GM23338 (cell line): ENCODE measurements at regions not wholly inside any gene's neighbourhood (a gene's known extent, or its start where the extent isn't known, plus 50 kb on each side); places are given as distances from the start of the nearest gene placed in this dataset.

ENCODE experiments used
- ATAC-seq: fragments of 200-7000 bp; cut with Tn5 transposase; 3 replicates; pipeline ENCODE4 v1.9.1; 2020
- DNase-seq: peaks from one replicate; pipeline ENCODE4 v3.0.0-alpha.2; 2015; ENCODE audit warnings: low spot score
- H2AFZ ChIP-seq: fragments of 200-600 bp; sonication (generic); 2 replicates; pipeline ENCODE4 v1.8.0; 2016; ENCODE audit warnings: antibody characterized with exemption, mild to moderate bottlenecking, moderate library complexity
- H3F3A ChIP-seq: fragments of 200-600 bp; sonication (generic); replicated peaks from 2 replicates; pipeline ENCODE4 v1.8.0; 2017; ENCODE audit warnings: antibody characterized with exemption, mixed run types, low read depth
- H3K27ac ChIP-seq: fragments of 200-600 bp; sonication (generic); 2 replicates; pipeline ENCODE4 v1.6.1; 2016; ENCODE audit warnings: low read depth
- H3K27me3 ChIP-seq: fragments of 200-600 bp; sonication (generic); 2 replicates; pipeline ENCODE4 v1.8.0; 2016; ENCODE audit warnings: mild to moderate bottlenecking, mixed run types, moderate library complexity; ENCODE audit not compliant: insufficient read depth
- H3K36me3 ChIP-seq: fragments of 200-600 bp; sonication (generic); 2 replicates; pipeline ENCODE4 v1.8.0; 2016; ENCODE audit warnings: mild to moderate bottlenecking; ENCODE audit not compliant: insufficient read depth
- H3K4me1 ChIP-seq: fragments of 200-600 bp; sonication (generic); 2 replicates; pipeline ENCODE4 v1.8.0; 2016; ENCODE audit warnings: mild to moderate bottlenecking, moderate library complexity; ENCODE audit not compliant: insufficient read depth
- H3K4me2 ChIP-seq: fragments of 200-600 bp; sonication (generic); 2 replicates; pipeline ENCODE4 v1.7.1; 2017; ENCODE audit warnings: mixed run types
- H3K4me3 ChIP-seq: fragments of 200-600 bp; sonication (generic); 2 replicates; pipeline ENCODE4 v1.6.1; 2016; ENCODE audit warnings: mixed run types
- H3K79me2 ChIP-seq: fragments of 200-600 bp; sonication (generic); replicated peaks from 2 replicates; pipeline ENCODE4 v1.8.0; 2017; ENCODE audit warnings: mild to moderate bottlenecking; ENCODE audit not compliant: insufficient read depth
- H3K9me2 ChIP-seq: fragments of 200-600 bp; sonication (generic); 2 replicates; pipeline ENCODE4 v1.8.0; 2017; ENCODE audit not compliant: insufficient read depth
- H4K20me1 ChIP-seq: fragments of 200-600 bp; sonication (generic); replicated peaks from 2 replicates; pipeline ENCODE4 v1.8.0; 2017; ENCODE audit warnings: mild to moderate bottlenecking; ENCODE audit not compliant: insufficient read depth
- H3K27ac Mint-ChIP-seq: 2 replicates; pipeline ENCODE4 v1.8.0; 2020; ENCODE audit warnings: inconsistent platforms, mild to moderate bottlenecking, moderate library complexity, mixed read lengths
- H3K27me3 Mint-ChIP-seq: 3 replicates; pipeline ENCODE4 v1.8.0; 2022; ENCODE audit warnings: low read depth, mild to moderate bottlenecking, moderate library complexity, mixed read lengths, inconsistent platforms; ENCODE audit not compliant: insufficient read depth, poor library complexity
- H3K36me3 Mint-ChIP-seq: 3 replicates; pipeline ENCODE4 v1.8.0; 2021; ENCODE audit warnings: low read depth, mild to moderate bottlenecking, inconsistent platforms, moderate library complexity, mixed read lengths
- H3K4me1 Mint-ChIP-seq: 3 replicates; pipeline ENCODE4 v1.8.0; 2020; ENCODE audit warnings: mild to moderate bottlenecking, inconsistent platforms, mixed read lengths
- H3K4me3 Mint-ChIP-seq: 3 replicates; pipeline ENCODE4 v1.8.0; 2021; ENCODE audit warnings: moderate library complexity, mild to moderate bottlenecking, inconsistent platforms, mixed read lengths
- H3K9me3 Mint-ChIP-seq: 3 replicates; pipeline ENCODE4 v1.8.0; 2020; ENCODE audit warnings: moderate library complexity, mild to moderate bottlenecking, inconsistent platforms, mixed read lengths
- CREB1 ChIP-seq: fragments of 250-450 bp; sonication (Bioruptor Pico); IDR thresholded peaks from 2 replicates; pipeline ENCODE4 v1.5.0; 2020; ENCODE audit warnings: low read depth, mild to moderate bottlenecking, moderate library complexity
- EZH2 ChIP-seq: fragments of 200-600 bp; sonication (generic); IDR thresholded peaks from one replicate; pipeline ENCODE4 v1.8.0; 2017; ENCODE audit warnings: antibody characterized with exemption, mild to moderate bottlenecking, low read depth; ENCODE audit not compliant: unreplicated experiment
- EZH2phosphoT487 ChIP-seq: fragments of 200-600 bp; sonication (generic); IDR thresholded peaks from one replicate; pipeline ENCODE4 v1.8.1; 2018; ENCODE audit warnings: antibody characterized with exemption; ENCODE audit not compliant: unreplicated experiment
- JUNB ChIP-seq: IDR thresholded peaks from one replicate; pipeline ENCODE4 v1.6.1; 2016; ENCODE audit warnings: antibody characterized with exemption; ENCODE audit not compliant: unreplicated experiment
- NANOG ChIP-seq: IDR thresholded peaks from 2 replicates; pipeline ENCODE4 v1.6.1; 2016; ENCODE audit warnings: antibody characterized with exemption, borderline replicate concordance
- POLR2AphosphoS5 ChIP-seq: IDR thresholded peaks from 2 replicates; pipeline ENCODE4 v1.6.1; 2016; ENCODE audit warnings: antibody characterized with exemption, low read depth
- STAT1 ChIP-seq: IDR thresholded peaks from one replicate; pipeline ENCODE4 v1.6.1; 2016; ENCODE audit warnings: antibody characterized with exemption; ENCODE audit not compliant: unreplicated experiment
- ZNF114 ChIP-seq: fragments of 250-450 bp; sonication (Bioruptor Pico); IDR thresholded peaks from 2 replicates; pipeline ENCODE4 v1.5.0; 2020; ENCODE audit warnings: mild to moderate bottlenecking, moderate library complexity
- ZNF331 ChIP-seq: fragments of 250-450 bp; sonication (Bioruptor Pico); IDR thresholded peaks from 2 replicates; pipeline ENCODE4 v1.5.0; 2020; ENCODE audit warnings: low read depth, mild to moderate bottlenecking, moderate library complexity
- TF ChIP-seq, protein P1 (sequence below): IDR thresholded peaks from one replicate; pipeline ENCODE4 v1.6.1; 2018; ENCODE audit warnings: antibody characterized with exemption; ENCODE audit not compliant: unreplicated experiment
- TF ChIP-seq, protein P2 (sequence below), 2 experiments: fragments of 200-600 bp in 1 of 2; sonication (generic) in 1 of 2; conservative IDR thresholded peaks; 2 replicates each; pipeline versions ENCODE4 v1.5.1 to v1.6.1; 2016 to 2017; ENCODE audit warnings: antibody characterized with exemption in 2 of 2, low read depth in 2 of 2, mild to moderate bottlenecking in 2 of 2, moderate library complexity in 1 of 2
- TF ChIP-seq, protein P3 (sequence below): fragments of 250-450 bp; sonication (Bioruptor Pico); IDR thresholded peaks from 2 replicates; pipeline ENCODE4 v1.5.0; 2020; ENCODE audit warnings: mild to moderate bottlenecking, moderate library complexity
- TF ChIP-seq, protein P4 (sequence below): IDR thresholded peaks from 2 replicates; pipeline ENCODE4 v1.6.1; 2016; ENCODE audit warnings: antibody characterized with exemption

DNA sequence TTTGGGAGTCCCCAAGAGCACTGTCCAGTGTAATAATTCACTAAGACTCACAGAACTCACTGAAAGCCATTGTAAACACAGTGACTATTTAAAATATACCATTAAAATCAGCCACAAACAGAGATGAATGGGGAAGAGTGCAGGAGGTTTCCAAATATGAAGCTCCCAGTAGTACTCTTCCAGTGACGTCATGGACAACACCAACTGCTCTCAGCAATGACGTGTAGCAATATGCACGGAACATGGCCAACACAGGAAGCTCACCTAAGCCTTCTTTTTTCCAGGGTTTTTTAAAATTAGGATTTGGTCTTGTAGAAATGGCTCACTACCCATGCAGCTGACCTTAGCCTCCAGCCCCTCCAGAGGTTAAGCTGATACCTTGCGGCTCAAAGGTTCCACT lies 1224.1 kb upstream of the CADM2 start:
- DNase-seq, result no peak
- H3K4me3 Mint-ChIP-seq, result no peak overlapping the region
- H3K4me3 ChIP-seq, result no peak overlapping the region

More for the DNA sequence above, 1224.1 kb upstream of the CADM2 start:
- Mint-ChIP-seq H3K36me3 (no peaks in the 10 kb centered on the region), H3K27me3 (no peaks in the 10 kb centered on the region), H3K4me1 (no peaks in the 10 kb centered on the region), H3K27ac (no peak overlapping the region), H3K9me3 (no peaks in the 10 kb centered on the region)
- H4K20me1 ChIP-seq, result no peaks in the 10 kb centered on the region
- 0 out of 2 replicates have a peak overlapping the region, but pooled peaks have one; percentile 12 for H2AFZ ChIP-seq
- no peak for ATAC-seq
- H3K27ac ChIP-seq, result no peak overlapping the region
- H3K27me3 ChIP-seq, result no peaks in the 10 kb centered on the region
- no peaks in the 10 kb centered on the region for H3F3A ChIP-seq
- no peaks in the 10 kb centered on the region for H3K4me1 ChIP-seq
- no peaks in the 10 kb centered on the region for H3K79me2 ChIP-seq
- H3K36me3 ChIP-seq, result no peaks in the 10 kb centered on the region
- no peak for TF ChIP-seq ZNF331 (CRISPR knock-in tag)
- TF ChIP-seq STAT1, result no peak
- TF ChIP-seq NANOG, result no peak
- TF ChIP-seq, protein P1, sequence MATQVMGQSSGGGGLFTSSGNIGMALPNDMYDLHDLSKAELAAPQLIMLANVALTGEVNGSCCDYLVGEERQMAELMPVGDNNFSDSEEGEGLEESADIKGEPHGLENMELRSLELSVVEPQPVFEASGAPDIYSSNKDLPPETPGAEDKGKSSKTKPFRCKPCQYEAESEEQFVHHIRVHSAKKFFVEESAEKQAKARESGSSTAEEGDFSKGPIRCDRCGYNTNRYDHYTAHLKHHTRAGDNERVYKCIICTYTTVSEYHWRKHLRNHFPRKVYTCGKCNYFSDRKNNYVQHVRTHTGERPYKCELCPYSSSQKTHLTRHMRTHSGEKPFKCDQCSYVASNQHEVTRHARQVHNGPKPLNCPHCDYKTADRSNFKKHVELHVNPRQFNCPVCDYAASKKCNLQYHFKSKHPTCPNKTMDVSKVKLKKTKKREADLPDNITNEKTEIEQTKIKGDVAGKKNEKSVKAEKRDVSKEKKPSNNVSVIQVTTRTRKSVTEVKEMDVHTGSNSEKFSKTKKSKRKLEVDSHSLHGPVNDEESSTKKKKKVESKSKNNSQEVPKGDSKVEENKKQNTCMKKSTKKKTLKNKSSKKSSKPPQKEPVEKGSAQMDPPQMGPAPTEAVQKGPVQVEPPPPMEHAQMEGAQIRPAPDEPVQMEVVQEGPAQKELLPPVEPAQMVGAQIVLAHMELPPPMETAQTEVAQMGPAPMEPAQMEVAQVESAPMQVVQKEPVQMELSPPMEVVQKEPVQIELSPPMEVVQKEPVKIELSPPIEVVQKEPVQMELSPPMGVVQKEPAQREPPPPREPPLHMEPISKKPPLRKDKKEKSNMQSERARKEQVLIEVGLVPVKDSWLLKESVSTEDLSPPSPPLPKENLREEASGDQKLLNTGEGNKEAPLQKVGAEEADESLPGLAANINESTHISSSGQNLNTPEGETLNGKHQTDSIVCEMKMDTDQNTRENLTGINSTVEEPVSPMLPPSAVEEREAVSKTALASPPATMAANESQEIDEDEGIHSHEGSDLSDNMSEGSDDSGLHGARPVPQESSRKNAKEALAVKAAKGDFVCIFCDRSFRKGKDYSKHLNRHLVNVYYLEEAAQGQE, result no peak
- no peak for TF ChIP-seq EZH2phosphoT487
- TF ChIP-seq POLR2AphosphoS5, result no peak
- no peak for TF ChIP-seq ZNF114 (CRISPR knock-in tag)
- TF ChIP-seq, protein P2, sequence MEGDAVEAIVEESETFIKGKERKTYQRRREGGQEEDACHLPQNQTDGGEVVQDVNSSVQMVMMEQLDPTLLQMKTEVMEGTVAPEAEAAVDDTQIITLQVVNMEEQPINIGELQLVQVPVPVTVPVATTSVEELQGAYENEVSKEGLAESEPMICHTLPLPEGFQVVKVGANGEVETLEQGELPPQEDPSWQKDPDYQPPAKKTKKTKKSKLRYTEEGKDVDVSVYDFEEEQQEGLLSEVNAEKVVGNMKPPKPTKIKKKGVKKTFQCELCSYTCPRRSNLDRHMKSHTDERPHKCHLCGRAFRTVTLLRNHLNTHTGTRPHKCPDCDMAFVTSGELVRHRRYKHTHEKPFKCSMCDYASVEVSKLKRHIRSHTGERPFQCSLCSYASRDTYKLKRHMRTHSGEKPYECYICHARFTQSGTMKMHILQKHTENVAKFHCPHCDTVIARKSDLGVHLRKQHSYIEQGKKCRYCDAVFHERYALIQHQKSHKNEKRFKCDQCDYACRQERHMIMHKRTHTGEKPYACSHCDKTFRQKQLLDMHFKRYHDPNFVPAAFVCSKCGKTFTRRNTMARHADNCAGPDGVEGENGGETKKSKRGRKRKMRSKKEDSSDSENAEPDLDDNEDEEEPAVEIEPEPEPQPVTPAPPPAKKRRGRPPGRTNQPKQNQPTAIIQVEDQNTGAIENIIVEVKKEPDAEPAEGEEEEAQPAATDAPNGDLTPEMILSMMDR (conservative IDR thresholded peaks at IDR 0.05; ENCODE audit: low read depth in 2 of 2), result no peak
- no peak for TF ChIP-seq CREB1
- TF ChIP-seq JUNB, result no peak
- TF ChIP-seq EZH2, result no peak
- TF ChIP-seq, protein P3, sequence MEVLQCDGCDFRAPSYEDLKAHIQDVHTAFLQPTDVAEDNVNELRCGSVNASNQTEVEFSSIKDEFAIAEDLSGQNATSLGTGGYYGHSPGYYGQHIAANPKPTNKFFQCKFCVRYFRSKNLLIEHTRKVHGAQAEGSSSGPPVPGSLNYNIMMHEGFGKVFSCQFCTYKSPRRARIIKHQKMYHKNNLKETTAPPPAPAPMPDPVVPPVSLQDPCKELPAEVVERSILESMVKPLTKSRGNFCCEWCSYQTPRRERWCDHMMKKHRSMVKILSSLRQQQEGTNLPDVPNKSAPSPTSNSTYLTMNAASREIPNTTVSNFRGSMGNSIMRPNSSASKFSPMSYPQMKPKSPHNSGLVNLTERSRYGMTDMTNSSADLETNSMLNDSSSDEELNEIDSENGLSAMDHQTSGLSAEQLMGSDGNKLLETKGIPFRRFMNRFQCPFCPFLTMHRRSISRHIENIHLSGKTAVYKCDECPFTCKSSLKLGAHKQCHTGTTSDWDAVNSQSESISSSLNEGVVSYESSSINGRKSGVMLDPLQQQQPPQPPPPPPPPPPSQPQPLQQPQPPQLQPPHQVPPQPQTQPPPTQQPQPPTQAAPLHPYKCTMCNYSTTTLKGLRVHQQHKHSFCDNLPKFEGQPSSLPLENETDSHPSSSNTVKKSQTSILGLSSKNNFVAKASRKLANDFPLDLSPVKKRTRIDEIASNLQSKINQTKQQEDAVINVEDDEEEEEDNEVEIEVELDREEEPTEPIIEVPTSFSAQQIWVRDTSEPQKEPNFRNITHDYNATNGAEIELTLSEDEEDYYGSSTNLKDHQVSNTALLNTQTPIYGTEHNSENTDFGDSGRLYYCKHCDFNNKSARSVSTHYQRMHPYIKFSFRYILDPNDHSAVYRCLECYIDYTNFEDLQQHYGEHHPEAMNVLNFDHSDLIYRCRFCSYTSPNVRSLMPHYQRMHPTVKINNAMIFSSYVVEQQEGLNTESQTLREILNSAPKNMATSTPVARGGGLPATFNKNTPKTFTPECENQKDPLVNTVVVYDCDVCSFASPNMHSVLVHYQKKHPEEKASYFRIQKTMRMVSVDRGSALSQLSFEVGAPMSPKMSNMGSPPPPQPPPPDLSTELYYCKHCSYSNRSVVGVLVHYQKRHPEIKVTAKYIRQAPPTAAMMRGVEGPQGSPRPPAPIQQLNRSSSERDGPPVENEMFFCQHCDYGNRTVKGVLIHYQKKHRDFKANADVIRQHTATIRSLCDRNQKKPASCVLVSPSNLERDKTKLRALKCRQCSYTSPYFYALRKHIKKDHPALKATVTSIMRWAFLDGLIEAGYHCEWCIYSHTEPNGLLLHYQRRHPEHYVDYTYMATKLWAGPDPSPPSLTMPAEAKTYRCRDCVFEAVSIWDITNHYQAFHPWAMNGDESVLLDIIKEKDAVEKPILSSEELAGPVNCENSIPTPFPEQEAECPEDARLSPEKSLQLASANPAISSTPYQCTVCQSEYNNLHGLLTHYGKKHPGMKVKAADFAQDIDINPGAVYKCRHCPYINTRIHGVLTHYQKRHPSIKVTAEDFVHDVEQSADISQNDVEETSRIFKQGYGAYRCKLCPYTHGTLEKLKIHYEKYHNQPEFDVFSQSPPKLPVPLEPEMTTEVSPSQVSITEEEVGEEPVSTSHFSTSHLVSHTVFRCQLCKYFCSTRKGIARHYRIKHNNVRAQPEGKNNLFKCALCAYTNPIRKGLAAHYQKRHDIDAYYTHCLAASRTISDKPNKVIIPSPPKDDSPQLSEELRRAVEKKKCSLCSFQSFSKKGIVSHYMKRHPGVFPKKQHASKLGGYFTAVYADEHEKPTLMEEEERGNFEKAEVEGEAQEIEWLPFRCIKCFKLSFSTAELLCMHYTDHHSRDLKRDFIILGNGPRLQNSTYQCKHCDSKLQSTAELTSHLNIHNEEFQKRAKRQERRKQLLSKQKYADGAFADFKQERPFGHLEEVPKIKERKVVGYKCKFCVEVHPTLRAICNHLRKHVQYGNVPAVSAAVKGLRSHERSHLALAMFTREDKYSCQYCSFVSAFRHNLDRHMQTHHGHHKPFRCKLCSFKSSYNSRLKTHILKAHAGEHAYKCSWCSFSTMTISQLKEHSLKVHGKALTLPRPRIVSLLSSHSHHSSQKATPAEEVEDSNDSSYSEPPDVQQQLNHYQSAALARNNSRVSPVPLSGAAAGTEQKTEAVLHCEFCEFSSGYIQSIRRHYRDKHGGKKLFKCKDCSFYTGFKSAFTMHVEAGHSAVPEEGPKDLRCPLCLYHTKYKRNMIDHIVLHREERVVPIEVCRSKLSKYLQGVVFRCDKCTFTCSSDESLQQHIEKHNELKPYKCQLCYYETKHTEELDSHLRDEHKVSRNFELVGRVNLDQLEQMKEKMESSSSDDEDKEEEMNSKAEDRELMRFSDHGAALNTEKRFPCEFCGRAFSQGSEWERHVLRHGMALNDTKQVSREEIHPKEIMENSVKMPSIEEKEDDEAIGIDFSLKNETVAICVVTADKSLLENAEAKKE, result no peak
- TF ChIP-seq, protein P4, sequence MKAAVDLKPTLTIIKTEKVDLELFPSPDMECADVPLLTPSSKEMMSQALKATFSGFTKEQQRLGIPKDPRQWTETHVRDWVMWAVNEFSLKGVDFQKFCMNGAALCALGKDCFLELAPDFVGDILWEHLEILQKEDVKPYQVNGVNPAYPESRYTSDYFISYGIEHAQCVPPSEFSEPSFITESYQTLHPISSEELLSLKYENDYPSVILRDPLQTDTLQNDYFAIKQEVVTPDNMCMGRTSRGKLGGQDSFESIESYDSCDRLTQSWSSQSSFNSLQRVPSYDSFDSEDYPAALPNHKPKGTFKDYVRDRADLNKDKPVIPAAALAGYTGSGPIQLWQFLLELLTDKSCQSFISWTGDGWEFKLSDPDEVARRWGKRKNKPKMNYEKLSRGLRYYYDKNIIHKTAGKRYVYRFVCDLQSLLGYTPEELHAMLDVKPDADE, result no peak
- H3K9me2 ChIP-seq, result no peaks in the 10 kb centered on the region
- H3K4me2 ChIP-seq, result no peak overlapping the region
